ENCODE measurements at regions not wholly inside any gene's neighbourhood (a gene's known extent, or its start where the extent isn't known, plus 50 kb on each side); places are given as distances from the start of the nearest gene placed in this dataset.

DNA sequence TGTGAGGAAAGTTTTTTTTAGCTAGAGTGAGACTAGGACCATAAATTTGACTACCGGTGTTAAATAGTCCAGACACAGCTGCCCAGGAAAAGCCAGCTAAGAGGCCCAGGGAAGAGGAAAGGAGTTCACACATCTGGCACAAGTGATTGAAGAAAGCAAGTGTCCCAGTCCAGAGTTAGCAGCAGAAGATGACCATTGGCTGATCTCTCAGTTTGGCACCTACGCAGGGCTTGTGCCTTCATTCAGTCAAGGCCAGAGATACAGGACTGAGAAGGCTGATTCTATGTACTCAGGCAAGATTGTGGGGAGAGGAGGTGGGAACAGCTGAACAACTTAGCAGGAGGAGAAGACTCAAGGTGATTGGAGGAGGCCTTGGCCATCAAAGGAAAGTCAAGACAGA lies 575.0 kb upstream of the KLF12 start:
- TF ChIP-seq, protein P1, sequence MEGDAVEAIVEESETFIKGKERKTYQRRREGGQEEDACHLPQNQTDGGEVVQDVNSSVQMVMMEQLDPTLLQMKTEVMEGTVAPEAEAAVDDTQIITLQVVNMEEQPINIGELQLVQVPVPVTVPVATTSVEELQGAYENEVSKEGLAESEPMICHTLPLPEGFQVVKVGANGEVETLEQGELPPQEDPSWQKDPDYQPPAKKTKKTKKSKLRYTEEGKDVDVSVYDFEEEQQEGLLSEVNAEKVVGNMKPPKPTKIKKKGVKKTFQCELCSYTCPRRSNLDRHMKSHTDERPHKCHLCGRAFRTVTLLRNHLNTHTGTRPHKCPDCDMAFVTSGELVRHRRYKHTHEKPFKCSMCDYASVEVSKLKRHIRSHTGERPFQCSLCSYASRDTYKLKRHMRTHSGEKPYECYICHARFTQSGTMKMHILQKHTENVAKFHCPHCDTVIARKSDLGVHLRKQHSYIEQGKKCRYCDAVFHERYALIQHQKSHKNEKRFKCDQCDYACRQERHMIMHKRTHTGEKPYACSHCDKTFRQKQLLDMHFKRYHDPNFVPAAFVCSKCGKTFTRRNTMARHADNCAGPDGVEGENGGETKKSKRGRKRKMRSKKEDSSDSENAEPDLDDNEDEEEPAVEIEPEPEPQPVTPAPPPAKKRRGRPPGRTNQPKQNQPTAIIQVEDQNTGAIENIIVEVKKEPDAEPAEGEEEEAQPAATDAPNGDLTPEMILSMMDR (IDR thresholded peaks at IDR 0.05) = no peak
- TF ChIP-seq NR3C1 (CRISPR knock-in tag; conservative IDR thresholded peaks at IDR 0.05; ENCODE audit: low read depth) (no peak), ZNF416 (CRISPR knock-in tag; IDR thresholded peaks at IDR 0.05) (no peak)

Measured in WTC11 (cell line).